GM13977 (cell line): ENCODE measurements at regions not wholly inside any gene's neighbourhood (a gene's known extent, or its start where the extent isn't known, plus 50 kb on each side); places are given as distances from the start of the nearest gene placed in this dataset.

Experiments used
- DNase-seq: peaks from one replicate; pipeline ENCODE4 v3.0.0; 2012; ENCODE audit warnings: low spot score
- CTCF ChIP-seq: IDR thresholded peaks from 2 replicates; pipeline ENCODE4 v1.5.1; 2012; ENCODE audit warnings: mild to moderate bottlenecking, control low read depth; ENCODE audit not compliant: insufficient read depth; ENCODE audit errors: extremely low read depth, missing control alignments
- in situ Hi-C: fragments of 300-500 bp; cut with MboI; formaldehyde crosslinking; loops from one replicate; pipeline ENCODE4 v1.12.0; 2022; ENCODE audit warnings: low sequenced_read_pairs, low pct_unique_long_range_greater_than_20kb, mixed read lengths, inconsistent platforms; ENCODE audit not compliant: unreplicated experiment

GRCh38 chr16:31696968-31697743 is 169.5 kb downstream of the AHSP start:
- in situ Hi-C loops: no loop called here
- no peak for DNase-seq

GRCh38 chr16:31697744-31698125 is 170.0 kb downstream of the AHSP start:
- DNase-seq: no peak
- in situ Hi-C loops: no loop called here
- TF ChIP-seq CTCF: no peak

More at GRCh38 chr16:31696968-31697743, 169.5 kb downstream of the AHSP start:
- peak; percentile 46 for TF ChIP-seq CTCF

- in situ Hi-C loops: no loop called here
- TF ChIP-seq CTCF: no peak
Observed at GRCh38 chr16:31698901-31699300, 171.2 kb downstream of the AHSP start.

GRCh38 chr16:31699601-31700000 is 171.9 kb downstream of the AHSP start:
- no peak for DNase-seq
- TF ChIP-seq CTCF: no peak
- in situ Hi-C loops: no loop called here

More at GRCh38 chr16:31698901-31699300, 171.2 kb downstream of the AHSP start:
- DNase-seq: no peak

GRCh38 chr16:31700200-31700529 is 172.5 kb downstream of the AHSP start:
- in situ Hi-C loops: loop anchor here (25.0 kb wide), 2 partner anchors 187 to 188 kb away; partner anchors contain the start of gene RUSF1
- peak; percentile 90 for DNase-seq

GRCh38 chr16:31700530-31701388 is 172.8 kb upstream of the ZNF267 start:
- in situ Hi-C loops: loop anchor here (25.0 kb wide), 2 partner anchors 187 to 188 kb away; partner anchors contain the start of gene RUSF1

More at GRCh38 chr16:31700200-31700529, 172.5 kb downstream of the AHSP start:
- TF ChIP-seq CTCF: no peak

More at GRCh38 chr16:31700530-31701388, 172.8 kb upstream of the ZNF267 start:
- peak; percentile 13 for TF ChIP-seq CTCF
- DNase-seq: peak; percentile 65
